ENCODE measurements at regions not wholly inside any gene's neighbourhood (a gene's known extent, or its start where the extent isn't known, plus 50 kb on each side); places are given as distances from the start of the nearest gene placed in this dataset.
"Not testable (repeated sequence)": the region's sequence is repeated elsewhere in the genome, so short reads cannot be mapped to it uniquely, and the experiment has no call there.

- peaks cover 4% of the 10 kb centered on the region for H3K27me3 Mint-ChIP-seq (ENCODE audit: insufficient read depth)
- H3K36me3 Mint-ChIP-seq (ENCODE audit: low read depth), result no peaks in the 10 kb centered on the region
- intact Hi-C loops (cut with micrococcal nuclease), result no loop called here
- DNase-seq (ENCODE audit: low spot score), result no peak
- no peak overlapping the region for H3K4me3 Mint-ChIP-seq
- no peaks in the 10 kb centered on the region for H3K4me1 Mint-ChIP-seq (ENCODE audit: low read depth)
- H3K9me3 Mint-ChIP-seq, result peaks cover 5% of the 10 kb centered on the region
- no peak overlapping the region for H3K27ac Mint-ChIP-seq
Observed at GRCh38 chr11:130560000-130560780, 111.7 kb downstream of the ADAMTS15 start.

GRCh38 chr11:130560781-130561109 lies 112.3 kb downstream of the ADAMTS15 start:
- intact Hi-C loops (cut with micrococcal nuclease), result no loop called here
- Mint-ChIP-seq H3K36me3 (ENCODE audit: low read depth) (no peaks in the 10 kb centered on the region), H3K9me3 (peaks cover 5% of the 10 kb centered on the region), H3K27me3 (ENCODE audit: insufficient read depth) (peaks cover 4% of the 10 kb centered on the region), H3K4me1 (ENCODE audit: low read depth) (no peaks in the 10 kb centered on the region), H3K4me3 (no peak overlapping the region), H3K27ac (no peak overlapping the region)
- DNase-seq (ENCODE audit: low spot score), result no peak

GRCh38 chr11:130561441-130561881 lies 113.0 kb downstream of the ADAMTS15 start:
- no peak overlapping the region for H3K4me3 Mint-ChIP-seq
- H3K9me3 Mint-ChIP-seq, result peaks cover 5% of the 10 kb centered on the region
- intact Hi-C loops (cut with micrococcal nuclease), result no loop called here
- H3K36me3 Mint-ChIP-seq (ENCODE audit: low read depth), result no peaks in the 10 kb centered on the region
- DNase-seq (ENCODE audit: low spot score), result no peak
- H3K4me1 Mint-ChIP-seq (ENCODE audit: low read depth), result no peaks in the 10 kb centered on the region
- no peak overlapping the region for H3K27ac Mint-ChIP-seq
- H3K27me3 Mint-ChIP-seq (ENCODE audit: insufficient read depth), result peaks cover 4% of the 10 kb centered on the region

- Mint-ChIP-seq H3K4me3 (no peak overlapping the region), H3K27me3 (ENCODE audit: insufficient read depth) (peaks cover 4% of the 10 kb centered on the region), H3K9me3 (peaks cover 5% of the 10 kb centered on the region), H3K27ac (no peak overlapping the region), H3K36me3 (ENCODE audit: low read depth) (no peaks in the 10 kb centered on the region), H3K4me1 (ENCODE audit: low read depth) (no peaks in the 10 kb centered on the region)
- no peak for DNase-seq (ENCODE audit: low spot score)
- intact Hi-C loops (cut with micrococcal nuclease), result no loop called here
Observed at GRCh38 chr11:130562549-130562948, 114.1 kb downstream of the ADAMTS15 start.

GRCh38 chr11:130566360-130566759 lies 117.9 kb downstream of the ADAMTS15 start:
- H3K27me3 Mint-ChIP-seq (ENCODE audit: insufficient read depth); H3K27ac Mint-ChIP-seq; intact Hi-C loops (cut with micrococcal nuclease); H3K36me3 Mint-ChIP-seq (ENCODE audit: low read depth); DNase-seq (ENCODE audit: low spot score); H3K4me3 Mint-ChIP-seq; H3K9me3 Mint-ChIP-seq; H3K4me1 Mint-ChIP-seq (ENCODE audit: low read depth): not testable (repeated sequence)

- Mint-ChIP-seq H3K4me3 (no peak overlapping the region), H3K27ac (no peak overlapping the region)
- intact Hi-C loops (cut with micrococcal nuclease), result no loop called here
Observed at GRCh38 chr11:130571519-130571918, 123.1 kb downstream of the ADAMTS15 start.

GRCh38 chr11:130571947-130572584 lies 123.6 kb downstream of the ADAMTS15 start:
- intact Hi-C loops (cut with micrococcal nuclease), result no loop called here
- H3K36me3 Mint-ChIP-seq (ENCODE audit: low read depth), result no peaks in the 10 kb centered on the region
- H3K27ac Mint-ChIP-seq, result no peak overlapping the region
- DNase-seq (ENCODE audit: low spot score), result no peak
- no peaks in the 10 kb centered on the region for H3K4me1 Mint-ChIP-seq (ENCODE audit: low read depth)
- peaks cover 6% of the 10 kb centered on the region for H3K27me3 Mint-ChIP-seq (ENCODE audit: insufficient read depth)
- H3K4me3 Mint-ChIP-seq, result no peak overlapping the region
- no peaks in the 10 kb centered on the region for H3K9me3 Mint-ChIP-seq

More at GRCh38 chr11:130571519-130571918, 123.1 kb downstream of the ADAMTS15 start:
- H3K27me3 Mint-ChIP-seq (ENCODE audit: insufficient read depth), result peaks cover 6% of the 10 kb centered on the region
- no peaks in the 10 kb centered on the region for H3K9me3 Mint-ChIP-seq
- H3K36me3 Mint-ChIP-seq (ENCODE audit: low read depth), result no peaks in the 10 kb centered on the region
- DNase-seq (ENCODE audit: low spot score), result no peak
- H3K4me1 Mint-ChIP-seq (ENCODE audit: low read depth), result no peaks in the 10 kb centered on the region

GRCh38 chr11:130573767-130574166 lies 125.3 kb downstream of the ADAMTS15 start:
- no peak for DNase-seq (ENCODE audit: low spot score)

GRCh38 chr11:130574740-130575139 lies 126.3 kb downstream of the ADAMTS15 start:
- no peaks in the 10 kb centered on the region for H3K4me1 Mint-ChIP-seq (ENCODE audit: low read depth)
- H3K36me3 Mint-ChIP-seq (ENCODE audit: low read depth), result no peaks in the 10 kb centered on the region
- peaks cover 6% of the 10 kb centered on the region for H3K27me3 Mint-ChIP-seq (ENCODE audit: insufficient read depth)
- no peak overlapping the region for H3K4me3 Mint-ChIP-seq
- intact Hi-C loops (cut with micrococcal nuclease), result no loop called here
- H3K9me3 Mint-ChIP-seq, result no peaks in the 10 kb centered on the region
- DNase-seq (ENCODE audit: low spot score), result no peak
- no peak overlapping the region for H3K27ac Mint-ChIP-seq

More at GRCh38 chr11:130573767-130574166, 125.3 kb downstream of the ADAMTS15 start:
- Mint-ChIP-seq H3K27ac (no peak overlapping the region), H3K36me3 (ENCODE audit: low read depth) (no peaks in the 10 kb centered on the region), H3K9me3 (no peaks in the 10 kb centered on the region), H3K27me3 (ENCODE audit: insufficient read depth) (peaks cover 6% of the 10 kb centered on the region), H3K4me1 (ENCODE audit: low read depth) (no peaks in the 10 kb centered on the region), H3K4me3 (no peak overlapping the region)
- intact Hi-C loops (cut with micrococcal nuclease), result no loop called here

- DNase-seq (ENCODE audit: low spot score), result no peak
- no peak overlapping the region for H3K4me3 Mint-ChIP-seq
- intact Hi-C loops (cut with micrococcal nuclease), result no loop called here
- no peak overlapping the region for H3K27ac Mint-ChIP-seq
- H3K9me3 Mint-ChIP-seq, result no peaks in the 10 kb centered on the region
- peaks cover 6% of the 10 kb centered on the region for H3K27me3 Mint-ChIP-seq (ENCODE audit: insufficient read depth)
- H3K4me1 Mint-ChIP-seq (ENCODE audit: low read depth), result no peaks in the 10 kb centered on the region
- H3K36me3 Mint-ChIP-seq (ENCODE audit: low read depth), result no peaks in the 10 kb centered on the region
Observed at GRCh38 chr11:130576146-130576545, 127.7 kb downstream of the ADAMTS15 start.

GRCh38 chr11:130578738-130579368 lies 130.4 kb downstream of the ADAMTS15 start:
- intact Hi-C loops (cut with micrococcal nuclease), result no loop called here
- no peak for DNase-seq (ENCODE audit: low spot score)
- H3K4me1 Mint-ChIP-seq (ENCODE audit: low read depth), result no peaks in the 10 kb centered on the region
- peaks cover 6% of the 10 kb centered on the region for H3K27me3 Mint-ChIP-seq (ENCODE audit: insufficient read depth)
- H3K36me3 Mint-ChIP-seq (ENCODE audit: low read depth), result no peaks in the 10 kb centered on the region
- H3K9me3 Mint-ChIP-seq, result no peaks in the 10 kb centered on the region
- H3K4me3 Mint-ChIP-seq, result no peak overlapping the region
- H3K27ac Mint-ChIP-seq, result no peak overlapping the region

GRCh38 chr11:130580372-130580771 lies 131.9 kb downstream of the ADAMTS15 start:
- no peaks in the 10 kb centered on the region for H3K4me1 Mint-ChIP-seq (ENCODE audit: low read depth)
- no peaks in the 10 kb centered on the region for H3K9me3 Mint-ChIP-seq
- H3K4me3 Mint-ChIP-seq, result no peak overlapping the region
- H3K36me3 Mint-ChIP-seq (ENCODE audit: low read depth), result no peaks in the 10 kb centered on the region
- no peak for DNase-seq (ENCODE audit: low spot score)
- H3K27me3 Mint-ChIP-seq (ENCODE audit: insufficient read depth), result peaks cover 3% of the 10 kb centered on the region
- intact Hi-C loops (cut with micrococcal nuclease), result no loop called here
- no peak overlapping the region for H3K27ac Mint-ChIP-seq

GRCh38 chr11:130580891-130581492 lies 132.5 kb downstream of the ADAMTS15 start:
- intact Hi-C loops (cut with micrococcal nuclease), result no loop called here
- no peak overlapping the region for H3K27ac Mint-ChIP-seq
- no peak for DNase-seq (ENCODE audit: low spot score)
- H3K9me3 Mint-ChIP-seq, result no peaks in the 10 kb centered on the region
- no peaks in the 10 kb centered on the region for H3K4me1 Mint-ChIP-seq (ENCODE audit: low read depth)
- peaks cover 2% of the 10 kb centered on the region for H3K27me3 Mint-ChIP-seq (ENCODE audit: insufficient read depth)
- H3K36me3 Mint-ChIP-seq (ENCODE audit: low read depth), result no peaks in the 10 kb centered on the region
- H3K4me3 Mint-ChIP-seq, result no peak overlapping the region
